ENCODE measurements at regions not wholly inside any gene's neighbourhood (a gene's known extent, or its start where the extent isn't known, plus 50 kb on each side); places are given as distances from the start of the nearest gene placed in this dataset.

DNA sequence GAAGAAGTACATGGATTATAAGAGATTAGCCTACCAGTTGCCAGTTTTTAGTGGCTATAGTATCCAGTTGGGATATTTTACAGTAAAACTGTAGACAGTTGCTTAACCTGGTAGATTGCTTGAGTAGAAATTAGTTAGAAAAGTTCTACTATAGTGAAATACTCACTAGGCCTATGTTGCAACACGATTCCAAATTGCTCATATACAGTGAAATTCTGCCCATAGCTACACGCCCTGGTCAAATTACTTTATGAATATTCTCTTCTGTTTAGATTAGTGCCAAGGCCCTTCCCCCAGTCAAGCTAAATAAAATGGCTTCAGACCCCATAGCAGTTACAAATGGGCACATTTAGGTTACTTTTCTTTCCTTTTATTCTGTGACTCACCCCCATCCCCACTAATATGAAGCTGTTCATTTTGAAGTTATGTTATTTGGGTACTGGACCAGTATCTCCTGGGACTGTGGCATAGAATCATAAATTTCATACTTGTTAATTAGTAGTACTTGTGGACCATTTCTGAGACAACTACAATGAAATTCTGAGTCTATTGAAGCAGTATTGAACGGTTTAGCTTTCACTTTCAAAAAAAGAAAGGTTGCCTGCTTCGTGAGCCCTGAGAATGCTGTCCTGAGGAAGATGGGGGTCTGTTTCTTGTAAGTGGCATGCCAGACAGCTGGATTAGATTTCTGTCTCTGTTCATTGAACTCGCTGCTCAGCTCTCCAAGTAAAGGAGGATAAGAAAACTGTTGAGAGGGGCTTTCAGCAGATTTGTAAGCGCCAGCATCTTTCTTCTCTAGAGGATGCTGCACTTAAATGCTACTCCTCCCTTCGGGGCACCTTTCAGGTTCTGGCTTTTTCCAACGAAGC is 65.8 kb upstream of the CFAP20DC start:
- FAIRE-seq: no peak

DNA sequence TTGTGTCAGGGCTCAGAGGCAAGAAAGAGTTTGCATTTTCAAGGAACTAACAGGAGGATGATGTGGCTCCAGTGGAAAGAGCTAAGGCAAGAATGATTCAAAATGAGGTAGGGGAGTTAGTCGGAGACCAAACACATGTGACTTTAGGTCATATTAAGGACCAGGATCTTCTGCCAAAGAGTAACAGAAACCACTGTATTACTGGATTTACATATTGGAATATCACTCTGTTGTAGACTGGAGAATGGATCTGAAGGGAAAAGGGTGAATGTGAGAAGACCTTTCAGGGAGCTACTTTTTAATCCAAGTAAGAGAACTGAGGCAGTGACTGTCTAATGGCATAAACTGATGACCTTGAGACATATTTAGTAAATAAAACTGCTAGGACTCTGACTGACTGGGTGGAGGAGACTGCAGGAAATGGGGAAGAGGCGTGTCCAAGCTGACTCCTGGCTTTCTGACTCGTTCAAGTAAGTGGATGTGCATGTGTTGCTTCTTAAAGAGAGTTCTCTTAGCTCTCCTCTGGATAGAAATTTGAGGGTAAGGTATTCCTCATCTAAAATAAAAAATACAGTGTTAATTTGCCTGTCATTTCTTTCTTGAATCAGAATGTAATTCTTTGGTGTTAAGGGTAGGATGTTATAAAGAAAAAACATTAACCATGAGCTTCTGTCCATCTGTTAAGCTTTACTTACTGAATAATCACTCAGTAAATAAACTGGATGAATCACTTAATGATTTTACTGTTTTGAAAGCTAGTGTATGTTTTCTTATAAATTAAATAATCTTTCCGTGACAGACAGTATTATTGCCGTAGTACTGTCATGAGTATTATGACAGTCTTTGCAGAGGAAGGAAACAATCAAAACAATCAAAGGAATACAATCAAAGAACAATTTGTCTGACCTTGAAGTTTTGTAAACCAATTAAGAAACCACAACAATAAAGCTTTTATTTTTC is 58.3 kb upstream of the CFAP20DC start:
- FAIRE-seq: no peak

DNA sequence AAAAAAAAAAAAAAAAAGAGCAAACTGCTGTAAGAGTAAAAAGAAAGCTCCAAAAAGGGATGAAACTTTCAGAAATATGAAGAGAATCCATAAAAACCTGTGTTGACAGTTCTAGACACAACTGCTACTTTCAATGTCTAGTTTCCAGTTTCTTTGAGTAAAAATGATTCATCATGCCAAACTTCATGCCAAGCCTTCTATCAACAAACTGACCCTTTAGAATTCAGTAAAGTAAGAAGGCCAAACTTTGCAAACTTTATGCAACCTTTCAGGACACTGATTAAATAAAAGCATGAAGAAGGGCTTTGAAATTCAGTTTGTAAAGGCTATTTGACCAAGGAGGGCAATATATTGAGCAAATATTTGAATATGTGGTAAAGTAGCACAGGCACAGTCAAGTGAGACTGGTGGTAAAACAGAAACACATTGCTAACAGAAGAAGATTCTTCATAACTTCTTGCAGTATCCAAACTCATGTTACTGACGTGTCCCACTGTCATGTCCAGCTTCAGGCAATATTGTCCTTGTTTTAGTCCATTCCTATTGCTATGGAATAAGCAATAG is 56.3 kb upstream of the CFAP20DC start:
- FAIRE-seq: no peak

DNA sequence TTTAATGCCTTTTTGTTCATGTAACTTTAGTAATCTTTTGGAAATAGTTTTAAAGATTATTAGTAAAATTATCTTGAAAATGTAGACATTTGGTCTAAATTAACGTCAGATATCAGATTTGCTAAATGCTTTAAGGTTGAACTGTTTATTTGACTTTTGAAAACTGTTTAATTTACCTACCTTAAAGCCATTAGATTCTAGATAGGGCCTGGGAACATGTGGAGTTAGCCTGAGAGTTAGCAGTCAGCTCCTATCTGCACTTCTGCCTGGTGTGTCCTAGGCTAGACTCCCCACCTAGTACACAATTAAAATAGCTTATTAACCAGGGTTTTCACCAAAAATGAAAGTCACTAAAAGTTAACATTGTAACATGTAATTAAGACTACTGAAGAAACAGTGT is 53.7 kb upstream of the CFAP20DC start:
- no peak for FAIRE-seq

DNA sequence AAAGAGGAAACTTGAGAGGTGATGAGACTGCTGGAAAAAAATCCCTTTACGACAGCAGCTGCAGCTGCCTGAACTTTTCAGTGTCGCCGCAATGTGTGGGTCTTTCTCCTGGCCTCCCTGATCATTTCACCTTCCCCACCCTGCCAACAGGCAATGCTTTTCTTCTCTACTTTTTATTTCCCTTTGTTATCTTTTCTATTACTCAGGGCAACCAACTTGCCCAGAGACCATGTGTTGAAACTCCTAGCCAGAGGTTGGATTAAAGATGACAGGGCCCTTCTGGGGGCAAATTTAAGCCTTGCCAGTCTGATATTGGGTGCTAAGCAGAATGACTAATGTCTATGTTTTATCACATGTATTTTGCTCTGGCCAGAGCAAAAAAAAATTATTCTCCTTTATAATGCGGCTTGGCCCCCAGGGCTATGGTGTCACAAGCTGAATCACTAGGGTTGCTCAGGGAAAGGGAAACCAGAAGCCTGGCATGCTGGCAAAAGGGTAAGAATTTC is 51.5 kb upstream of the CFAP20DC start:
- no peak for FAIRE-seq
